ENCODE measurements at regions not wholly inside any gene's neighbourhood (a gene's known extent, or its start where the extent isn't known, plus 50 kb on each side); places are given as distances from the start of the nearest gene placed in this dataset.

DNA sequence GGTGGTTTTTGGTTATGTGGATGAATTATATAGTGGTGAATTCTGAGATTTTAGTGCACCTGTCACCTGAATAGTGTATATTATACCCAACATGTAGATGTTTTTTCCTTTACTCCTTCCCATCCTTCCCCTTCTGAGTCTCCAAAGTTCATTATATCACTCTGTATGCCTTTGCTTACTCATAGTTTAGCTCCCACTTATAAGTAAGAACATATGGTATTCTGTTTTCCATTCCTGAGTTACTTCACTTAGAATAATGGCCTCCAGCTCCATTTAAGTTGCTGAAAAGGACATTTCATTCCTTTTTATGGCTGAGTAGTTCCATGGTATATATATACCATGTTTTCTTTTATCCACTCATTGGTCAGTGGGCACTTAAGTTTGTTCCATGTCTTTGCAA, 161.6 kb upstream of the CD180 start:
- TF ChIP-seq, protein P1, sequence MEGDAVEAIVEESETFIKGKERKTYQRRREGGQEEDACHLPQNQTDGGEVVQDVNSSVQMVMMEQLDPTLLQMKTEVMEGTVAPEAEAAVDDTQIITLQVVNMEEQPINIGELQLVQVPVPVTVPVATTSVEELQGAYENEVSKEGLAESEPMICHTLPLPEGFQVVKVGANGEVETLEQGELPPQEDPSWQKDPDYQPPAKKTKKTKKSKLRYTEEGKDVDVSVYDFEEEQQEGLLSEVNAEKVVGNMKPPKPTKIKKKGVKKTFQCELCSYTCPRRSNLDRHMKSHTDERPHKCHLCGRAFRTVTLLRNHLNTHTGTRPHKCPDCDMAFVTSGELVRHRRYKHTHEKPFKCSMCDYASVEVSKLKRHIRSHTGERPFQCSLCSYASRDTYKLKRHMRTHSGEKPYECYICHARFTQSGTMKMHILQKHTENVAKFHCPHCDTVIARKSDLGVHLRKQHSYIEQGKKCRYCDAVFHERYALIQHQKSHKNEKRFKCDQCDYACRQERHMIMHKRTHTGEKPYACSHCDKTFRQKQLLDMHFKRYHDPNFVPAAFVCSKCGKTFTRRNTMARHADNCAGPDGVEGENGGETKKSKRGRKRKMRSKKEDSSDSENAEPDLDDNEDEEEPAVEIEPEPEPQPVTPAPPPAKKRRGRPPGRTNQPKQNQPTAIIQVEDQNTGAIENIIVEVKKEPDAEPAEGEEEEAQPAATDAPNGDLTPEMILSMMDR (IDR thresholded peaks at IDR 0.05) = no peak
- no peak for TF ChIP-seq EZH2 (IDR thresholded peaks at IDR 0.05; ENCODE audit: borderline replicate concordance, insufficient read depth, low read depth, low read length, poor library complexity, severe bottlenecking)

All from B cell (primary cell).